Psoas muscle (tissue), 7 donors: ENCODE measurements at regions not wholly inside any gene's neighbourhood (a gene's known extent, or its start where the extent isn't known, plus 50 kb on each side); places are given as distances from the start of the nearest gene placed in this dataset.

Experiments used
- ATAC-seq, 4 donors: fragments of 200-7000 bp; cut with Tn5 transposase; one replicate each; pipeline ENCODE4 v1.9.1; 2020; ENCODE audit warnings: moderate library complexity in 3 of 4, mild to moderate bottlenecking in 2 of 4
- DNase-seq, 2 donors: peaks; one replicate each; pipeline ENCODE4 v3.0.0-alpha.2; 2020
- H3K27ac ChIP-seq: fragments of 200-600 bp; one replicate; pipeline ENCODE4 v1.8.0; 2022
- H3K27me3 ChIP-seq, 3 donors: fragments of 200-600 bp in 1 of 3; one replicate each; pipeline versions ENCODE4 v1.6.1 to v1.8.0; 2013 to 2022; ENCODE audit warnings: low read length in 2 of 3, mild to moderate bottlenecking in 2 of 3, moderate library complexity in 1 of 3; ENCODE audit not compliant: insufficient read depth in 3 of 3
- H3K36me3 ChIP-seq, 2 donors: fragments of 200-600 bp in 1 of 2; one replicate each; pipeline versions ENCODE4 v1.6.1 to v1.8.0; 2013 to 2022; ENCODE audit warnings: low read depth in 1 of 2, mild to moderate bottlenecking in 1 of 2, moderate library complexity in 1 of 2; ENCODE audit not compliant: insufficient read depth in 1 of 2
- H3K4me1 ChIP-seq: fragments of 200-600 bp; one replicate; pipeline ENCODE4 v1.8.0; 2022
- H3K4me3 ChIP-seq: fragments of 200-600 bp; one replicate; pipeline ENCODE4 v1.8.0; 2022; ENCODE audit warnings: mild to moderate bottlenecking
- H3K9me3 ChIP-seq: fragments of 200-600 bp; one replicate; pipeline ENCODE4 v1.8.0; 2022
- CTCF ChIP-seq: fragments of 200-600 bp; IDR thresholded peaks from one replicate; pipeline ENCODE4 v1.8.0; 2022; ENCODE audit warnings: antibody characterized with exemption
- WGBS, 3 donors: extraction: QIAGEN DNeasy Blood & Tissue Kit; methylation state at CpG; one replicate each; pipeline versions ENCODE4 v1.1.6 to v1.1.7; 2013; 5-methylcytosine and 5-hydroxymethylcytosine counted together
- intact Hi-C, 2 donors: fragments of 100-400 bp; cut with DNase I; formaldehyde crosslinking; loops; one replicate each; pipeline versions ENCODE4 v1.11.0 to v1.14.2; 2022
- donor health status: healthy with polysubstance abuse.
- donor health status: DM: no; HTN: no; CAD: no; lungs with moderate emphysema.
- donor health status: Bipolar disorder and iron deficiency.
- donor health status: healthy.
- donor health status: DM: yes; HTN: yes; CAD: no.
- donor health status: DM: no; HTN: no; CAD: no.
- donor health status: DM: yes; HTN: yes; CAD: no.

DNA sequence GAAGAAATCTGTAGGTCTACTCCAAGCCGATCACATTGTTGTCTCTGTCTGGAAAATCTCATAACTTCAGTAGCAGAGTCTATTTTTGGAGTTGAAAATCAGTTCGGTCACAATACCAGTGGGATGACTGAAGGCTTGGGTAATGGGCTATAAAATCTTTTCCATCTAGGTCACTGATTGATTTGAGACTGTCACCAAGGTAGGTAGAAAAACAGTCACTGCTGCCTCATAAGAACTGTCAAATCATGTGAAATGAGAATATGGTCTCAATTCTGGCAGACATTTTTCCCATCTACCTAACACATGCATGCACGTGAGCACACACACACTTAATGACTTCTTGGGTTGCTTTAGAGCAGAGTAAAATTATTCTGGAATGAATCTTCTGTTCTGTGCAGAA lies 1162.8 kb upstream of the CITED2 start:
- DNase-seq (no peak), ATAC-seq (peak in 3 of 4 donors; percentile 32 to 82 (median 49))
- no peaks in the 10 kb centered on the region for H3K36me3 ChIP-seq
- H3K4me3 ChIP-seq: peak overlapping the region; percentile 30
- 19 to 21% (median 19%) methylated on average over 3 of the region's 3 CpGs for WGBS, 3 donors
- no peak for TF ChIP-seq CTCF
- H3K27ac ChIP-seq: peak overlapping the region; percentile 65
- peaks cover 16% of the 10 kb centered on the region for H3K4me1 ChIP-seq
- H3K9me3 ChIP-seq: no peaks in the 10 kb centered on the region
- intact Hi-C loops: no loop called here
- H3K27me3 ChIP-seq: no peaks in the 10 kb centered on the region

DNA sequence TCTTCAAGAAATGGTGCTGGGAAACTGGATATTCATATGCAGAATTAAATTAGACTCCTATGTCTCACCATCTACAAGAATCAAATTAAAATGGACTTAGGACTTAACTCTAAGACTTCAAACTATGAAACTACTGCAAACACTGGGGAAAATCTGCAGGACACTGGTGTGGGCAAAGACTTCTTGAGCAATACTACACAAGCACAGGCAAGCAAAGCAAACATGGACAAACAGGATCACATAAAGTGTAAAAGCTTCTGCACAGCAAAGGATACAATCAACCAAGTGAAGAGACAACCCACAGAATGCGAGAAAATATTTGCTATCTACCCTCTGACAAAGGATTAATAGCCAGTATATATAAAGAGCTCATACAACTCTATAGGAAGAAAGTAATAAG lies 1161.1 kb upstream of the CITED2 start:
- intact Hi-C loops: no loop called here
- no peaks in the 10 kb centered on the region for H3K36me3 ChIP-seq
- 94 to 100% (median 96%) methylated on average over 1 of the region's 1 CpG for WGBS, 3 donors
- TF ChIP-seq CTCF: no peak
- DNase-seq (no peak), ATAC-seq (no peak)
- H3K4me1 ChIP-seq: peaks cover 16% of the 10 kb centered on the region
- no peak overlapping the region for H3K27ac ChIP-seq
- H3K4me3 ChIP-seq: no peak overlapping the region
- no peaks in the 10 kb centered on the region for H3K9me3 ChIP-seq
- no peaks in the 10 kb centered on the region for H3K27me3 ChIP-seq

DNA sequence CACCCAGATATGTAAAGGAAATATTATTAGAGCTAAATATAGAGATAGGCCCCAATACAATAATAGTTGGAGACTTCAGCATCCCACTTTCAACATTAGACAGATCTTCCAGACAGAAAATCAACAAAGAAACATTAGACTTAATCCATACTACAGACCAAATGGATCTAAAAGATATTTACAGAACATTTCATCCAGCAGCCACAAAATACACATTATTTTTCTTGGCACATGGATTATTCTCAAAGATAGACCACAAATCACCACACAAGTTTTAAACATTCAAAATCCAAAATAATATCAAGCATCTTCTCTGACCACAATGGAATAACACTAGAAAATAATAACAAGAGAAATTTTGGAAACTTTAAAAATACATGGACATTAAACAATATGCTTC lies 1159.1 kb upstream of the CITED2 start:
- no peak for TF ChIP-seq CTCF
- intact Hi-C loops: no loop called here
- Histone ChIP-seq H3K9me3 (no peaks in the 10 kb centered on the region), H3K4me3 (no peak overlapping the region), H3K36me3 (no peaks in the 10 kb centered on the region), H3K27ac (no peak overlapping the region), H3K27me3 (no peaks in the 10 kb centered on the region), H3K4me1 (peaks cover 14% of the 10 kb centered on the region)
- DNase-seq (no peak), ATAC-seq (no peak)

DNA sequence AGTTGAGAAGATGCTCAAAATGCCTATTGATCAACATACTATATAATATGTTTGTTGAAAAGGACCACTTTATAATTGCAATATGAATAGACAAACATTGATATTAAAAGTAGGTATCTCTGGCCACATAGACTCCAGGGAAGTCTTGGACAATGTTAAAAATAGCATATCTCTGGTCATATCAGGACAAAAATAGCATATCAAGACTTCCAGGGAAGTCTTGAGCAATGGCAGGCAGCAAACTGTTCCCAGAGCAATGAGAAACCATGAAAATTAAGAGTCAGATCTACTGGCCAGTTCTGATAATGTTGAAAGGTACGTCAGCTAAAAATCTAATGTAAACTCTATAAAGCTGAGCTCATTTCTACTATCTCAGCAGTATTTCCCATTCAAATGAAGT lies 1130.3 kb upstream of the CITED2 start:
- 26 to 39% (median 37%) methylated on average over 1 of the region's 1 CpG for WGBS, 3 donors
- ATAC-seq (peak in 1 of 4 donors; percentile 54), DNase-seq (no peak)
- Histone ChIP-seq H3K27ac (no peak overlapping the region), H3K36me3 (no peaks in the 10 kb centered on the region), H3K27me3 (no peaks in the 10 kb centered on the region), H3K4me1 (peaks cover 9% of the 10 kb centered on the region), H3K9me3 (no peaks in the 10 kb centered on the region), H3K4me3 (no peak overlapping the region)
- intact Hi-C loops: no loop called here
- no peak for TF ChIP-seq CTCF

DNA sequence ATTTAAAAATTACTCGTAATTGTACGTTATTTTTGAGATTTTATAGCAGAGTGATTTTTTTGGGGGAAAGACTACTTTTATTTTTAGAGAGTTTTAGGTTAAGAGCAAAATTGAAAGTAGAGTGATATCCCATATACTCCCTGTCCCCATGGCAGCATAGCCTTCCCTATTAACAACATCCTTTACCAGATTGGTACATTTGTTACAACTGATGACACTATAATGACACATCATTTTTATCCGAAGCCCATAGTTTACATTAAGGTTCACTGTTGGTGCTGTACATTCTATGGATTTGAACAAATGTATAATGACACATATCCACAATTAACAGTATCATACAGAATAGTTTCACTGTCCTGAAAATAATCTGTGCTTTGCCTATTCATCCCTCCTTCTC lies 1126.4 kb upstream of the CITED2 start:
- Histone ChIP-seq H3K9me3 (no peaks in the 10 kb centered on the region), H3K4me1 (peaks cover 9% of the 10 kb centered on the region), H3K36me3 (no peaks in the 10 kb centered on the region), H3K4me3 (no peak overlapping the region), H3K27me3 (no peaks in the 10 kb centered on the region), H3K27ac (no peak overlapping the region)
- no peak for TF ChIP-seq CTCF
- intact Hi-C loops: no loop called here
- WGBS, 3 donors: 95 to 100% (median 98%) methylated on average over 3 of the region's 3 CpGs
- ATAC-seq (no peak), DNase-seq (no peak)
